ENCODE measurements at regions not wholly inside any gene's neighbourhood (a gene's known extent, or its start where the extent isn't known, plus 50 kb on each side); places are given as distances from the start of the nearest gene placed in this dataset.
A peak's percentile ranks its signal among the peaks of the same experiment; 100 is the strongest.
"Not testable (repeated sequence)": the region's sequence is repeated elsewhere in the genome, so short reads cannot be mapped to it uniquely, and the experiment has no call there.

GRCh38 chr21:13980115-13980662 is 230.6 kb downstream of the LIPI start:
- peak in 2 of 3 donors; percentile 22 to 48 for TF ChIP-seq CTCF (IDR thresholded peaks at IDR 0.05)
- TF ChIP-seq POLR2A (IDR thresholded peaks at IDR 0.05) = not testable (repeated sequence)

Measured in breast epithelium (tissue), 3 donors.